Limb (tissue), 2 donors: ENCODE measurements at regions not wholly inside any gene's neighbourhood (a gene's known extent, or its start where the extent isn't known, plus 50 kb on each side); places are given as distances from the start of the nearest gene placed in this dataset.

Experiments used
- DNase-seq, 2 donors: peaks; one replicate each; pipeline ENCODE4 v3.0.0-alpha.2; 2016; ENCODE audit errors: extremely low spot score in 2 of 2

DNA sequence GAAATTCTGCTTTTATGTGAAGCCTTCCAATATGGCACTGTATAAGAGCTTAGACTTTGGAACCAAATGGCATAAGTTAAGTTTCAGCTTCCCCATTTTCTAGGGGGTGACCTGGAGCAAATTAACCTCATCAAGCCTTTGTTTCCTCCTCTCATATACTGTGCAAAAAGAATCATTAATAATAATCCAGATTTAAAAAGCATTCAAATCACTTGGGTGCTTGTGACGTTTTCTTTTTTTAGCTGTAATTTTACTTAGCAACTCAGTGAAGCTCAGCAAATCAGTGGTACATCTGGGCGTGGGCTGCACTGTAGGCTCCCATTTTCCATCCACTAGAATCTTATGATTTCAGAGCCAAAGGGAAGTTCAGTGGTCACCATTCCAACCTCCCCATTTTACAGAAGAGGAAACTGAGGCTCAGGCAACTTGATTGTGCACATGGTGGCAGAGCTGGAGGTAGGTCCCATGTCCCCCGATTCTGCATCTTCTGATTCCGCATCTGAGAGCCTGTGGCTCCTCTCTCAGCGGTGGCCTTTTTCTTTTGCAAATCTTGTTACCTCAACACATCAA, 131.2 kb downstream of the SNAPC1 start:
- DNase-seq: no peak

DNA sequence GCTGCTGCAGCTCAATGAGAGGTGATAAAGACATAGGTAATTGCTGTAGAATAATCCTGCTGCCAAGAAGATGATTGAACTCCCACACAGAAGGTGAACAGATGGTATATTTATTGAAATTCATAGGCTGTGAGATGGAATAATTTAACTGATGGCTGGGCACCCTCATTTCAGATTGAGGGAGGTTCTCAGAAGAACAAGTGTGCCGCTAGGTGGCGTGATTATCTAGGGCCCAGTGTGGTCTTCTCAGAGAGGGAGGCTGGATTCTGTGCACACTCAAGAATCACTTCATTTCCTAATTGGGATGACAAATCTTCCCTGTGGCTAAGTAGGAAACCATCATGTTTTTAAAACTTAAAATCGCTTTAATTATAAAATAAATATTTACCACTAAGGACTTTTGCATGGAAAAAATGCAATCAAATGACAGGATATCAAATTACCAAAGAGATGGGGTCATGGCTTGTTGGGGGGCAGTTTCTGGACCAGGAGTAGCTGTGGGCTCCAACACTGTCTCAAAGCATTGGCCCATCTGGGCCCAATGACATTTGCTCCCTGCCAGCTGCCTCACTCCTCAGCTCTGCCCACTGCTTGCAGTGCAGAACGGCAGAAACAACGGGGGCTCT, 132.3 kb downstream of the SNAPC1 start:
- peak; percentile 62 to 67 for DNase-seq

DNA sequence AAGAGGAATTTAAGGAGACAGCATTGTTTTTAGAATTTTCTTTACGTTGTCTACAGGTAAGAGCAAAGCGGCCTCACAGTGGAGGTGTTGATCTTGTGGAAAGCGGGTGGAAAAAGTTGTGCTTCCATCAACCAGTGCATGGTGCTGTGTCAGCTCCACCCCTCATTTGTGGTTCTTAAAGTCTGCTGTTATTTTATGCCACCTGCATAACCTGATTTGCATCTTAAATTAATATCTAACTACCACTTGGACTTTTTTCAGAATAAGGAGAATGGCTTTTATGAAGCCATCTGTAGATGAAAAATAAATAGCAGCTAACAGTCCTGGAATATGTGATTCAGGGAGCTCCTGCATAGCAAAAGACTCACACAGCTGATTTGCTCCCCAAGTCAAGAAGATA, 135.1 kb downstream of the SNAPC1 start:
- DNase-seq: no peak

DNA sequence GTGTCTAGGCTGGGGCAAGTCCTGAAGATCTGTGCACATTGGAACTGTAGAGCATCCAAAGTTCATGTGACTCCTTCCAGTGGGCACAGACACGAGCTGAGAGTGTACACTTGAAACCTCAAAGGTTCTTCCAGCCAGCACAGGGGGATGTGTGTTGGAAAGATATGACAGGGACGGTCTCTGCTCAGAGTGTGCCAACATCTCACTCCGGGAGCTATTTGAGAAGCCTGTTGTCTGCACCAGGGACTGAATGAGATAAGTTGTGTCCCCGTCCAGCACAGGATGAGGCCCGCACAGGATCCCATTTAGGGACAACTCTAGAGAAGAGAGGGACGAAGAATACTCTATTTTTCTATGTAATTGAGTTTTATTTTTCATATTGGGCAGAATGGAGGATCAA, 136.3 kb downstream of the SNAPC1 start:
- DNase-seq: no peak

DNA sequence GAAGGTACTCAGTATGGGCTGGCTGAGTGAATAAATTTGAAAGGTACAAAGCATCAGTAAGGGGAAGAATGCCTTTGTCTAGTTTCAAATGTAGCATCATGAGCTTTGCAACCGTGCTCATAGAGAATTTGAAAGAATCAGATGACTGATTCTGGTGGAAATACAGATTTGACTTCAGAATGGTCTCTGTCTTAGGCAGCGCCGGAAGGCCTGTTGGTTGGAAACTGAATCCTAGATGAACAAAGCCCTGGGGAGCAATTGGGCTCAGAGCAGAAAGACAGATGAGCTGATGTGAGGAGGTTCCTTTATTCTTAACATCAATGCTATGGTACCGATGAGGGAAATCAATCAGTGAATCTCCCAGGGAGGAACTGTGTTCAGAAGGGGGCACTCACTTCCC, 137.3 kb downstream of the SNAPC1 start:
- DNase-seq: no peak

DNA sequence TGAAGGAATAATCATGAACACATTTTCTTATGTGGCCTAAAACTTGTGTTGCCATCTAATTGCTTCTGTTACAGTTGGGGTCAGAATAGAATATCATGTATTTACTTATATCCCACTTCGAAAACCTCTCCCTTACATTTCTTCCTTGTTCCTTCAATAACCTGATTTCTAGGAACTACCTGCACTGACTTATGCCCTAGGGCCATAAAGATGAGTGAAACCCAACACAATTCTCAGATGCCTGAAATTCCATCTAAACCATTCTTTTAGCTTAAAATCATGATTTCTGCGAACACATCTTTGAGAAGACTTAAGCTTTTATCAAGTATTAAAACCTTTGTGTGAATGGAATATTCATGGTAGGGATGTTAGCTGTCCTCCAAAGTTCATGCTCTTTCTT, 142.7 kb downstream of the SNAPC1 start:
- DNase-seq: no peak

DNA sequence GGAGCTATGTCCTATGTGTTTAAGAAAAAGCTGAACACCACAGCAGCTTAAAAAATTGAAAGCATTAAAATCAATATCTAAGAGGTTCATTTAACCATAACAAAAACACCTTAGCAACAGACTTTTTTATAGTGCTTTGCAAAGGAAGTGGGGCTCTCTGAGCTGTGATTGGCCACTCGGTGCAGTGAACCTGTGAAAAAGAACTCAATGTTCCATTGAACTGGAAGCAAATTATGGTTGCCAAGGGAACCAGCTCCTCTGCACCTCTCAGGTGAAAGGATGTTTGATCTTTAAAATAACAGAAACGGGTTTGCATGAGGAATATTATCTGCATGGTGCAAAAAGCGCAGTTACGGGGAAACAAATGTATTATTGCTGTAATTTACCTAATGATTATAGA, 149.4 kb downstream of the SNAPC1 start:
- no peak for DNase-seq

DNA sequence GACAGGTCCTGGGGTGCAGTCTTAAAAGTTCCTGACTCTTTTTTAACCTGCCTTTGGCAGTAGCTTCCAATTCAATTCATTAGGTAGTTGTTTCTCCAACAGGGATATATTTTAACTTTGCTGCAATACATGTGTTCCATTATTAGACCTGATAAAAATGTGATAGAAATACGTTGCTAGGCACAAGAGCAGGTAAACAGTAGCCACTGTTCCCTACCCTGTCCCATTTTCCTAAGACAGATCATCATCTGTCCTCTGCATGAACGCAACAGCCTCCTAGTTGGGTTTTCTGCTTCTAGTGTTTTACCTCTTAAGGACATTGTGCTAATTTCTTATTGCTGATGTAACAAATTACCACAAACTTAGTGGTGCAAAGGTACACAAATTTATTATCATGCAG, 156.8 kb downstream of the SNAPC1 start:
- DNase-seq: no peak

DNA sequence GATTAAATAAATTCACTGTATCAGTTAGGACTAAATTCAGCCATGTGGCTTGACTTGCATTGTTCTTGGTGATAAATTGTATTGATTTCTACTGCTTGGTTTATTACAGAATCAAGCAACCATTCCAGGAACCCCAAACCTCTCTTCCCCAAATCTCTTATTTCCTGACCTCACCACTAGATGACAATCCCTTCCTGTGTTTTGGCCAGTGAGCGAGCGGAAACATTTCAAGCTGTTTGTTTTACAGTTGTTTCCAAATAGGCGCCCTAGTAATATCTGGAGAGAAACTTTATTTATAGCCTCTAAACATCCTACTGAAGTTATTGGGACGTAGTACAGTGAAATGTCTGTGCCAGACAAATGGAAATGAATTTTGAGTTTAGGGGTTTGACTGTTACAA, 161.1 kb downstream of the SNAPC1 start:
- peak in 1 of 2 donors; percentile 60 for DNase-seq

DNA sequence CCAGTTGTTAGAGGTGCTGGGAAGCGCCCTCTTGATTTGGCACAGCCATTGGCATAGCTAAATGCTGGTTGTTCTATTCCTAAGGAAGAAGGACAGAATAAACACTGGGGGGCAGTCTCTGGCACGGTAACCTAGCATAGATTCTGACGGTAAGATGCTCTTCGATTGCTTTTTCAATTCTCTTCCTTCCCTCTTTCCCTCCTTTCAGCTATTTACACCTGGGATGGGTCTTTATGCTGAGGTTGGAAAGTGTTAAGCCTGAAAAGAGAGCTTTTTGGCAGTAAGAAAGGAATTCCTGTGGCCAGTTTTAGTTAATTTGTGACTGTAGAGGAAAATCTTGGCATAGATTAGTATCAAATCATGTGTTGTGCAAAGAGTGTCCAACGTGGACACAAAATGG, 162.8 kb downstream of the SNAPC1 start:
- no peak for DNase-seq

DNA sequence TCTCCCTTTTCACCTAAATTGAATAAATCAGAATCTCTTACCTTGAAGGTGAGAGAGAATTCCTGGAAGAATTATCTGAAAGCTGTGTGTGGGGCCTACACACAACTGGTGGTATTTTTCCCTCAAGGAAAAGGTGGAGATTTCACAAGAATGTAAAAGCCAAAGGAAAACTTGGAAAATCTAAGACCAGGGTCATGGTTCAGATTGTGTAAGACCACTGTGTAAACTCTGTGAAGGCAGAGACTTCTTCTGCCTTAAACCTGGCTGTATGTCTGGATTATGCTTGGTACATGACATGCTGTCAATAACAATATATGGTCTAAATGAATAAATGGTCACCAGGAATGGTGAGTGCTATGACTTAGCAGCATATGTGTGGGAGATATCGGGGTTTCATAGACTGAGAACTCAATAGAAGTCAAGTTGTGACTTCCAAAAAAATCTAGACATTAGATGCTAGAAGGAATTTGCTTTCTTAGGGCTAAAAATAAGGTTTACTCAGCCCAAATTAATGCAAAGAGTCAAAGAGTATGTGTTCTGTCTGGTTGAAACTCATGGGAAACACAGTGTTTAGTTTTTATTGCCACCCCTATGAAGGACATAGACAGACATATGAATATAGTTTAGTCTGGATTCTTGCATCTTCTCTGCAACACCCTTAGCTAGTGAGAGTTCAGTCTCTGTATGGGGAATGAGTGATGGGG, 163.7 kb downstream of the SNAPC1 start:
- no peak for DNase-seq

DNA sequence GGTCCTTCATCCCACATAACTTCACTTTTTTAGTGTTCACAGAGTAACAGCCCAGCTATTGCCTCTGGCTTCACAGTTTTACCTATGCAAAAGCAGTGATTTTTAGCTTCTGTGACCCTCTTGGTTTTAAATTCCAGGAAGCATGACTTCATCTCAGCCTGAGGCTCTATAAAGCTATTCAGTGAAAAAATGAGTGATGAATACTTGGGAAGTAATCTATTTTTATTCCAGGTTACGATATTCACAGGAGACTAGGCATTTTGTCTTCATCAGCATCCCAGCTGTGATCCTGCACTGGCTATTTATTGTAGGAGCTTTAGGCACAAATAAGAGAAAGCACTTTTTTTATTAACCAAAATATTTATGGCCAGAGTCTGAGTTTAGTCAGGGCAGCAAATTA, 164.8 kb downstream of the SNAPC1 start:
- peak in 1 of 2 donors; percentile 18 for DNase-seq

DNA sequence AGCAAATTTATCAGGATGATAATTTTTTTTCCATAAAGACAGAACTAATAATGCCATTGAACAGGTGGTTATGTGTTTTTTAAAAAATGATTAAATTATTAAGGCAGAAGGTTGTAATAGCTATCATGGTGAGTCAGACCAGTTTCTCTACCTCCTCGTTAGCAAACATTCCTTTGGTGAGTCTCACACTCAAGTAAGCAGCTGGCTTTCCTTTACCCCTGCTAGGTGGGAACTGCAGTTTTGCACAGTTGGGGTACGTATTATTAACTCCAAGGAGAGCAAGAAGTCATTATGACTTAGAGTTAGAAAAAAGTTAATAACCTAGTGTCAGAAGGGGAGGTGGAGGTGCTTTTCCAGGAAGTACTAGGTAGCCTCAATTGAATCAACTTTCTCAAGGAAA, 165.3 kb downstream of the SNAPC1 start:
- no peak for DNase-seq

DNA sequence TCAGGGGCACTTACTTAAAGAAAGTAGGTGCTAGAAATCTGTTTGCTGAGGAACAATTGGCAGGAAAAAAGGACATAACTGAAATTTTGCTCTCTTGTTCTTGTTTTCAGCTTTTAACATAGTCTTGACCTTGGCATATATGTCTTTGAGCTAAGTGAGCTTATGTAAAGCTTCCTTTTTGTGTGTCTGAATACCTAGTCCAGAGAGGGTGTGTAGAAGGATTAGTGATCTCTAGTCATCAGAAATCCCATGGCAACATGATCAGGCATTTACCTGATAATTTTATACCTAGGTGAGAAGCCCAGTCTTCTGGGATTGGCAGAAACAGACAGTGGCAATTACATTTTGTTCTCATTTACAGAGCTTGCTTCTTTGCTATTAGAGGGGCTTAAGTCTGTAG, 166.1 kb downstream of the SNAPC1 start:
- DNase-seq: no peak

DNA sequence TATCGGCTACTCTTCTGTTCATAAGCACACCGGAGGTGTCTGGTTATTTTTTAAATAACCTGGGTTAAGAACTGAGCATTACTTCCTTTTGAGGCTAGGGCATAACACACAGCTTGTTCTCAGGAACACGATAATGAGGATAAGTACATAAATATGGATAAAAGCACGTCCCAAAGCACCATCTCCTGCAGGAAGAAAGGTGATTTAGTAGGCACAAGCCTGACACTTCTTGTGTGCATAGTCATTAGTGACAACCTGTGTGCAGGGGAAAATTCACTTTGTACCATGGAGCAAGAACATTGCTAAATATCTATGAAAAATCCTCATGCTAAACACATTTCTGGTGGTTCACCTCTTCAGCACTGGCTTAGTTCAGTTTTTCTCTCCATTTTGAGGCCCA, 166.5 kb downstream of the SNAPC1 start:
- no peak for DNase-seq

DNA sequence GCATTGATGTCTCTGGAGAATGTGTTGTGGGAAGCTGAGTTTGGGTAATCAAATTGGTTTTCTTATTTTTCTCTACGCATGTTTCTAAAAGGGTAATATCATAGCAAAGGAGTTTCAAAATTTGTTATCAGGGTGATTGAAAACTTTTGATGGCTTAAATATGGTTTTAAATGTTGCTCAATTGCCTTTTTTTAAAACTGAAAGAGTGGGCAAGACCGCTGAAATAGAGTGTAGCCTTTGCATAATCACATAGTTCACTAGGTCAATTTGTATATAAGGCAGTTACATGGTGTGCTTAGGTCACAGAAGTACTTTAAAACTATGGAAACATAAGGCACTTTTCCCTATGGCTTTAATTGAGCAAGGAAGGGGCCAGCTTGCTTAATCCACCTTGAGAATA, 167.4 kb downstream of the SNAPC1 start:
- no peak for DNase-seq

DNA sequence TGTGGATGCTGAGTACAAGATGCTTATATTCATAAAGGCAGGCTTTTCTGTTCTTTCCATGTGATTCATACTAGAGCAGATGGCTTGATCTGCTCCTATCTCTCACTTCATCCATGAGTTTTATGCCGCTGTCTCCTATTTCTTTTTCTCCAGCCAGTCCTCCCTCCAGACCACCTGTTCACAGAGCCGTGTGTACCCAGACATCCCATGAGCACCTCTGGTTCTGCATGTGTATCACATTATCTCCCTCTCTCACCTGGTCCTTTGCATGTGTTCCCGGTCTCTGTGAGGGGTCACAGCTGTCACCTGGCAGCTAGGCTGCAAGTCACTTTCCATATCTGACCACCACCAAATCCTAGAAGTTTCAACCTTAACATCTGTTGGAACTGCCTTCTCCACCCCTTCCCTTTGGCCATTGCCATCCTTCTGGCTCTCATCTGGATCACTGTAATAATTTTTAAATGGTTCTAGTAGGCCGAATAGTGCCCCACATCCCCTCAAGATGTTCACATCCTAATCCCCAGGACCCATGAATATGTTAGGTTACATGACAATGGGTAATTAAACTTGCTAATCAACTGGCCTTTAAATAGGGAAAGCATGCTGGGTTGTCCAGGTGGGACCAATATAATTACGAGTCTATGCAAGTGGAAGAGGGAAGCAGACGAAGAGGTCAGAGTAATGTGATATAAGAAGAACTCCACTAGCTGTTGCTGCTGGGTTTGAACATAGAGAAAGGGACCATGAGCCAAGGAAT, 168.1 kb downstream of the SNAPC1 start:
- no peak for DNase-seq

DNA sequence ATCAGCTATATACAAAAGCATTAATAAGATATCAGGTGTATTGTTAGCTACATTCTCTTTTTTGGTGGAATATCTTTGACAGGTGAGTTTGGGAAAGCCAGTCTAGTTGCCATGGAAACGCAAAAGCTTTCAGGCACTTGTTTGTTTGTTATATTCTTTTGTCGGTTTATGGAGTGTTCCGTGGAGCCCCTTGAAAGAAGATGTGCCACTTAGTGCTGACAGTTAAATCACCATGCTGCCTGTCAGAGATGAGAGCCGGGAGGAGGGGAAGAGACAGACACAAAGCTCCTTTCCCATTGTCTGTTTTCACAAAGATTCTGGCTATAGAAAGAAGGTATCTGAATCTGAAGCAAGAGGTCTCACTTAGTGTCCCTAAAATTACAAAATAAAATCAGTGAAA, 170.8 kb downstream of the SNAPC1 start:
- DNase-seq: no peak

DNA sequence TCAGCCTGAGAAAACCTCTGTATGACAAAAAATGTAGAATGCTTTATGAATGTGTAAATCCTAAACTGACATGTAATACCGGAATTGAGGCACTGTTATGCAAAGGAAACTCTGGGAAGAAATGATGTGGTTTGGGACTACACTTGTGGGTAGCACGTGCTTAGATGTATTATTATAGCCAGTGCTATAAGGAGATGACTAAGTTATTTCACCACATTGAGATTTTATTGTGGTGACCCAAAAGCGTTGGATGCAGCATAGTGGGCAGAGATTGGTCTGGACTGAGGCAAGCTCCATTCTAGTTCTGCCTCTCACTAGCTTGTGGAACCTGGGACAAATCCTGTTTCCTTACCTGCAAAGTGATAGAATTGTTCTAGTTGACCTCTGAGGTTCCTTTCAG, 172.2 kb downstream of the SNAPC1 start:
- no peak for DNase-seq

DNA sequence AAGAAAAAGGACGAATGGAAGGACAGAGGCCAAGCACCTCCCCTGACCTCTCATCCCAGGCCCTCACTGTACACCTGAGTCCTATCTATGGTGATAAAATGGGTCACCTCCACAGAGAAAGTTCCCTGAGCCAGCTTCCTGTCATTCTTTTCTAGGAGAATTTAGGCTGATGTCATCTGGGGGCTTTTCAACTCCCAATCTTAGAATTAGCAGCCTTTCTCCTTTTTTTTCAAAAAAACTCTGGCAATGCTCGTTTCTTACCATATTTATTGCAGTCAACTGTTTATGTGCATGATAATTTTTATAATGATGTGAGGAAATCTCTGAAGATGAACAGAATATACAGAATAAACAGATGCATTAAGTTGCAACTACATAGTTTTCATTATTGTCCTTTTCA, 177.6 kb downstream of the SNAPC1 start:
- no peak for DNase-seq

DNA sequence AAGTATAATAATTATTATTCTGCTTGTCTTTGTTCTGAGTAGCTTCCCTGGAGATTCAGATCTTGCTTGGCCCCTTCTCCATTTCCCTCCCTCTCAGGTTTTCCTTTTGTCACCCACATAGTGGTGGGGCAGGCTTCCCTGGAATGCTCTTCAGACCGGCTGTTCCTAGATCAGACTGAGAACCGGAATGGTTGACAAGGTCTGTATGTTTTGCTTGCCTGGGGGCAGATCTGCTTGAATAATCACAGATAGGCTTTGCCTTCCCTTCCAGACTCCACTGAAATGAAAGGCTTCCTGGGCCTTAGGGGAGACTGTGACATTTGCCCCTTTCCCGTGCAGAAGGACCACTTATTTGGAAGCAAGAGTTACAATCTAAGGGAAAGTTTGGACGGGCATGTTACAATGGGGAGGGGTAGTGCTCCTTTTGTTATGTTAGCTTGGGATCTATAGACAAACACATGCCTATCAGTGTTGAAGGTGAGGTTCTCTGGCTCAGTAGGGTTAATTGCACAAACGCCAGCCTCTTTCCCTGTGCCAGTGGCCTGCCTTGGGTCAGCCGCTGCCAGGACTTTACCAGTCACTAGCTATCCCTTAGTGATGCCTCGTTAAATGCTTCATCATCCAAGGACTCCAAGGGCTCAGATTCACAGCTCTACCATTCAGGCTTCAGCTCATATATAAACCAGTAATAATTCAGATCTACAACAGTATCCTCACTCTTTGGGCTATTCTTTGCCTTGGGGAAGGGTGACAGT, 178.6 kb downstream of the SNAPC1 start:
- no peak for DNase-seq
